ENCODE measurements at regions not wholly inside any gene's neighbourhood (a gene's known extent, or its start where the extent isn't known, plus 50 kb on each side); places are given as distances from the start of the nearest gene placed in this dataset.

- TF ChIP-seq CTCF (IDR thresholded peaks at IDR 0.05 in 4 of 5, conservative IDR thresholded peaks at IDR 0.05 in 1 of 5) (no peak), POLR2A (IDR thresholded peaks at IDR 0.05) (no peak)
Observed at GRCh38 chr14:104448321-104448720, 131.2 kb upstream of the C14orf180 start.
